Thoracic aorta (tissue), 2 donors: ENCODE measurements at regions not wholly inside any gene's neighbourhood (a gene's known extent, or its start where the extent isn't known, plus 50 kb on each side); places are given as distances from the start of the nearest gene placed in this dataset.
"Not testable (repeated sequence)": the region's sequence is repeated elsewhere in the genome, so short reads cannot be mapped to it uniquely, and the experiment has no call there.

Experiments used
- ATAC-seq: fragments of 150-250 bp; one replicate; pipeline ENCODE4 v1.8.0; 2017; ENCODE audit warnings: low read depth; ENCODE audit not compliant: insufficient number of reproducible peaks, low FRiP score
- DNase-seq: peaks from one replicate; pipeline ENCODE4 v3.0.0-alpha.2; 2020; ENCODE audit warnings: low spot score
- H3K27ac ChIP-seq, 2 donors: fragments of 200-600 bp; sonication (generic); 1 replicate in 1 of 2; 2 replicates in 1 of 2; pipeline ENCODE4 v1.5.1; 2016; ENCODE audit warnings: mild to moderate bottlenecking in 2 of 2, moderate library complexity in 2 of 2
- H3K27me3 ChIP-seq: fragments of 200-600 bp; sonication (generic); replicated peaks from 2 replicates; pipeline ENCODE4 v1.6.0; 2016; ENCODE audit warnings: mild to moderate bottlenecking; ENCODE audit not compliant: insufficient read depth
- H3K36me3 ChIP-seq: fragments of 200-600 bp; sonication (generic); one replicate; pipeline ENCODE4 v1.5.1; 2016
- H3K4me1 ChIP-seq, 2 donors: fragments of 200-600 bp; sonication (generic); 1 replicate in 1 of 2; 2 replicates in 1 of 2; pipeline versions ENCODE4 v1.5.1 to v1.6.0; 2016; ENCODE audit warnings: low read depth in 2 of 2, mild to moderate bottlenecking in 1 of 2; ENCODE audit not compliant: control insufficient read depth in 1 of 2
- H3K4me3 ChIP-seq: fragments of 200-600 bp; sonication (generic); 2 replicates; pipeline ENCODE4 v1.5.1; 2016; ENCODE audit warnings: mild to moderate bottlenecking
- H3K9me3 ChIP-seq: fragments of 200-600 bp; sonication (generic); 2 replicates; pipeline ENCODE4 v1.5.1; 2016
- CTCF ChIP-seq: fragments of 200-600 bp; sonication (generic); IDR thresholded peaks from one replicate; pipeline ENCODE4 v1.5.1; 2019; ENCODE audit warnings: antibody characterized with exemption

- no peak for TF ChIP-seq CTCF
- Histone ChIP-seq H3K27me3 (no peaks in the 10 kb centered on the region), H3K4me1 (no peaks in the 10 kb centered on the region), H3K9me3 (no peaks in the 10 kb centered on the region), H3K36me3 (no peaks in the 10 kb centered on the region), H3K27ac (no peak overlapping the region), H3K4me3 (no peak overlapping the region)
- DNase-seq = no peak
- ATAC-seq = no peak
Observed at GRCh38 chr13:80685942-80686341, 345.0 kb upstream of the SPRY2 start.

GRCh38 chr13:80684217-80684991 is 343.5 kb upstream of the SPRY2 start:
- no peak for TF ChIP-seq CTCF
- no peaks in the 10 kb centered on the region for H3K36me3 ChIP-seq
- ATAC-seq (no peak), DNase-seq (no peak)
- H3K27me3 ChIP-seq = no peaks in the 10 kb centered on the region
- no peak overlapping the region for H3K27ac ChIP-seq
- H3K4me3 ChIP-seq = no peak overlapping the region
- no peaks in the 10 kb centered on the region for H3K9me3 ChIP-seq
- no peaks in the 10 kb centered on the region for H3K4me1 ChIP-seq

GRCh38 chr13:80680786-80681366 is 339.9 kb upstream of the SPRY2 start:
- H3K9me3 ChIP-seq = peaks cover 4% of the 10 kb centered on the region
- H3K4me3 ChIP-seq = no peak overlapping the region
- DNase-seq = no peak
- ATAC-seq = no peak
- H3K4me1 ChIP-seq = no peaks in the 10 kb centered on the region
- H3K27ac ChIP-seq = no peak overlapping the region
- H3K36me3 ChIP-seq = no peaks in the 10 kb centered on the region
- no peak for TF ChIP-seq CTCF
- H3K27me3 ChIP-seq = no peaks in the 10 kb centered on the region

- Histone ChIP-seq H3K36me3 (no peaks in the 10 kb centered on the region), H3K9me3 (peaks cover 4% of the 10 kb centered on the region), H3K4me3 (no peak overlapping the region), H3K4me1 (no peaks in the 10 kb centered on the region), H3K27ac (no peak overlapping the region), H3K27me3 (no peaks in the 10 kb centered on the region)
- no peak for ATAC-seq
- DNase-seq = no peak
- TF ChIP-seq CTCF = no peak
Observed at GRCh38 chr13:80679423-80679822, 338.5 kb upstream of the SPRY2 start.

GRCh38 chr13:80677227-80677626 is 336.3 kb upstream of the SPRY2 start:
- no peak overlapping the region for H3K4me3 ChIP-seq
- TF ChIP-seq CTCF = no peak
- no peaks in the 10 kb centered on the region for H3K4me1 ChIP-seq
- peaks cover 14% of the 10 kb centered on the region for H3K9me3 ChIP-seq
- DNase-seq (no peak), ATAC-seq (no peak)
- H3K27ac ChIP-seq = no peak overlapping the region
- no peaks in the 10 kb centered on the region for H3K36me3 ChIP-seq
- no peaks in the 10 kb centered on the region for H3K27me3 ChIP-seq

- H3K36me3 ChIP-seq, H3K27me3 ChIP-seq, H3K27ac ChIP-seq, H3K4me1 ChIP-seq, ATAC-seq, DNase-seq, H3K4me3 ChIP-seq: not testable (repeated sequence)
- peaks cover 14% of the 10 kb centered on the region for H3K9me3 ChIP-seq
Observed at GRCh38 chr13:80675442-80675841, 334.5 kb upstream of the SPRY2 start.
